ENCODE measurements at regions not wholly inside any gene's neighbourhood (a gene's known extent, or its start where the extent isn't known, plus 50 kb on each side); places are given as distances from the start of the nearest gene placed in this dataset.

DNA sequence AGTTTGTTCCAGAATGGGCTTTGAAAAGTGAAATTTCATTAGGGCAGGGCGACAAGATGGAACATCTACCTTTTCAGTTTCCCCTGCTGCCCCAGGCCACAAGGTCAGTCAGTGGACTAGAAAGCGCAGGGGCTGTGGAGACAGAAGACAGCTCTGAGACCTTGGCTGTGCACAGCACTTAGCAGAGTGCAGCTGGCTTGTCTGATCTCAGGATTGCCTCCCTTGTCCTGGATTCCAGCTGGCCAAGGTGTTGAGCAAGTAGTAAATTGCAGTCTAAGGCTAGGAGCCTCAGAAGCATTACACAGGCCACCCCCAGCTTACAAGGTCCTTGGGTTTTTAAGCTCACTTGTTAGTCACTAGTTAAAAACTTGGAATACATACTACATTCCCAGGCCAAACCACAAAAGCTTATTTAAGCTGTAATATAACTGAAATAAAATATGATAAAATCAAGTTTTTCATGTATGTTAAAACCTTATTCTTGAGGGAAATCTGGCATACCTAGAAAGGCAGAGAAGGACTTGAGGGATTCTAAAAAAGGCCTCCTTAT lies 67.3 kb upstream of the NPY start:
- DNase-seq, result no peak

DNA sequence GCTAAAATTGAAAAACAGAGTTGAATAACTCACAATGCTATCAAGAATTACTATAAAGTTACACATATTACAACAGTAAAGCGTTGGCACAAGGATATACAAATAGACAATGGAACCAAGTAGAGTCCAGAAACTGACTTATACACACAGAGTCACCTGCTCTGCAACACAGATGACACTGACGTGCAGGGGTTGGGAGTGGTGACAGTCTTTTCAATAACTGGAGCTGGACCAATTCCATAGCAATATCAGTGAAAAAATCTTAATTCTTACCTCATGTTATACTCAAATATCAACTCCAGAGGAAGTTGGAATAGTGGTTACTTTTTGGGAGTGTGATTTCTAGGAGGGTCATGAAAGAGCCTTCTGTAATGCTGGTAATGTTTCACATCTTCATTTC lies 62.5 kb upstream of the NPY start:
- DNase-seq, result no peak

DNA sequence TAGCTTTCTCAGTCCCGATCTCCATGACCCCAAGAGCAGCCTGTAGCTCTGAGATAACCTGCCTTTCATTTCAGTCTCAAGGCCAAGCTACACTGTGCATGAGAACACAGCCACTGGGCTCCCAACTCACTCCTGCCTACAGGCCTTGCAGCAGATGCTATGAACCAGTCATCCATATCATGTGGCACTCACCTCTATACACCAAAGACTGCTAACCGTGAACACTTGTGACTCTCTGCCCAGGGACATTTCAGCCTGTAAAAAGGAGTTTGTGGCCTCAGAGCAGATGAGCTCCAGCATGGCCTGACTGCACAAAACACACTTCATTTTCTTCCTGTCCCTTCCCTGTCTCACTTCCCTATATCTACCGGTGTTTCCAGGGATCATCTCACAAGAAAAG lies 56.9 kb upstream of the NPY start:
- no peak for DNase-seq

DNA sequence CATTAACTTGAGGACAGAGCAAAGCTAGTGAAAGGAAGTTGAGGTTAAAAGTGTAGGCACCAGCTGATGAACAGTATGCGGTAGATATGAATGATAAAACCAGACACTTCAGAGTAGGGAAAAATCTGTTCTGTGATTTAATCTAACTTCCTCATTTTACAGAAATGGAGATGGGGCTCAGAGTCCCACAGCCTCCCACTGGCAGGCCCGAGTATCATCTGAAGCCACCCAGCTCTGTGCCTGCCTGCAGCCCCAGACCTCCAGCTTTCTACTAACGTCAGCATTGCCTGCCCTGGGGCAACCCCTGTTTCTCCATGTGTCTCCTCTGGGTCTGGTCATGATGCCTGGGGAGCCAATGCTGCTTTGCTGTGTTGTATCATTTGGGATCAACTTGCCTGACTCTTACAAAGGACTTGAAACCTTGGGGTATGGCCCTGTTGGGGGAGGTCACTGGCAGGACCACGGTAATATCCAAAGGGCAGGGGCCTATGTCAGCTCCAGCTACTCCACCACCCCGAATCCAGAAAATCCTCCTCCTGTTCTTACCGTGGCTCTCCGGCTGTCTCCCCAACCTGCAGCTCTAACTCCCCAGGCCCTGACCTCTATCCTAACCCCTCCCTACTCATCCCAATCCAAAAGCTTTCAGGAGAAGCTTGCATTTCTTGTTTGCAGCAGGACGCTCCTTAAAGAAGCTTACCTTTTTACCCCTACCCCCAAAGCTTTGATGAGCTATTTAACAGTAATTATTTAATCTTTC lies 56.2 kb upstream of the NPY start:
- DNase-seq, result no peak

DNA sequence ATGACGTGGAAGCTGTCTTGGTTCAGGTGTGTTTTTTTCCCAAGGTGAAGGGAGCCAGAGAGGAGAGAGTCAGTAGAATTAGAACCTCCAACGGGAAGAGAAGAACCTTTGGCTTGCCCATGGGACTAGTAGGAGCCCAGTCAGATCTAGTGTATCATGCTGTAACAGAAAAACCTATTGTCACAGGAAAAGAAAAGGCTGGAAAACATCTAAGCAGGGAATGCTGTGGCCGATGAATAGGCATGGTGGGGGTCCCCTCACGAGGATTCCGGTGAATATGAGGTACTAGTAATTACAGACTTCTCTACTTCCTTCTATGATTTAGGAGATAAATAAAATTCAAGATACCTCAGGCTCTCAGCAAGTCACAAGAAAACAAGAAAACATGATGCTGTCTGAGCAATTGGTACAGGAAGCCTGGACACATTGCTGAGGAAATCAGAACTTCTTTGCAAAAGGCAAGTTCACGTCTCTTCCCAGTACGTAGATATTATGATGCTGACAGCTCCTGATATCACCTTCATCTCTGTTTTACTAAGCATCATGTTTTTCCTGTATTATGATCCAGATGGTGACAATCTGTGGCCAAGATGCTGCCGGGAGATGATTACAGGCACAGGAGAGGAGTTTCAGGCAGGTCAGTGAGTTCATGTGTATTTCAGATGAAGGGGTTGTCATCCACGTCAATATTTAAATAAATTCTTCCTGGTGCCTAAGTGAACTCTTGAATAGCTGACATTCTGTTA lies 54.3 kb upstream of the NPY start:
- no peak for DNase-seq

DNA sequence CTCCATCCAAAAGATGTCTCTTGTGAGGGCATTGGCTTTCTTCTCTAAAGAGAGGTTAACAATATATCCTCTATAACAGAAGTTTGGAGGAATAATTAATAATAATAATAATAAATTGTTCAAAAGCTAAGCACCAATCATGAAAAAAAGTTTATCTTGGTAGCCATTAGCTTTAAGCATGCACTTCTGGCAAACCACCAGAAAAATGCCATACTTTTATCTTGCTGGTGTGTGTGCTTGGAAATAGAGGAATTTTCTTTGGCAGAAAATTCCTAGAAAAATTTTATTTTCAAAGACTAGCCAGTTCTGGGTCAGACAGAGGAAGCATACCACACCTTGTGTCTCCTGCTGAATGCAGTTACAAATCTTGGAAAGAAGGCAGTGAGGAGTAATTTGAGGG lies 52.5 kb upstream of the NPY start:
- DNase-seq, result no peak

DNA sequence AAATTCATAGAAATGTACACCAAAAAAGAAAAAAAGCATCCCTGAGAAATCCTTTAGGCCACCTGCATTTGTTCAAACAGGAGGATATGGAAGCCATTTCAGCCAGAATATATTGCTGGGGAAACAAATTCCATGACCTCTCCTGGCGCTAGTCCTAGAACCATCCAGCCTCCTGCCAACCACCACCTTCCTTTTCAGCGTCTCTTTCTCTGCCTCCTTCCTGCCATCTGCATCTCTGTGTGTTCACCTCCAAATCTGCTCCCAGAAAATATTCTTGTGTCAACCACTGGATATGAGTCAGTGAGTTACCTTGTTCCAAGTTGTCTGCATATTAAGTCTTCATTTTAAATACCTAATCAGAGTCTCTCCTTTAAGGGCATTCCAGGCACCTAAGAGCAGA lies 50.6 kb upstream of the NPY start:
- no peak for DNase-seq
